Right atrium auricular region (tissue), 2 donors: ENCODE measurements at regions not wholly inside any gene's neighbourhood (a gene's known extent, or its start where the extent isn't known, plus 50 kb on each side); places are given as distances from the start of the nearest gene placed in this dataset.

Experiments used
- DNase-seq: peaks from one replicate; pipeline ENCODE4 v3.0.0-alpha.2; 2019; ENCODE audit warnings: low spot score
- H3K27ac ChIP-seq, 2 donors: fragments of 200-600 bp; sonication (generic); 1 replicate in 1 of 2; 2 replicates in 1 of 2; pipeline ENCODE4 v1.5.1; 2016 to 2019
- H3K27me3 ChIP-seq, 2 donors: fragments of 200-600 bp; sonication (generic); one replicate each; pipeline versions ENCODE4 v1.5.1 to v1.6.0; 2017 to 2019
- H3K36me3 ChIP-seq: fragments of 200-600 bp; sonication (generic); one replicate; pipeline ENCODE4 v1.5.1; 2016
- H3K4me1 ChIP-seq, 2 donors: fragments of 200-600 bp; sonication (generic); one replicate each; pipeline versions ENCODE4 v1.5.1 to v1.6.0; 2017 to 2019
- H3K4me3 ChIP-seq, 2 donors: fragments of 200-600 bp; sonication (generic); 1 replicate in 1 of 2; 2 replicates in 1 of 2; pipeline ENCODE4 v1.5.1; 2017 to 2019; ENCODE audit warnings: mild to moderate bottlenecking in 1 of 2, moderate library complexity in 1 of 2
- H3K9me3 ChIP-seq, 2 donors: fragments of 200-600 bp; sonication (generic); one replicate each; pipeline ENCODE4 v1.5.1; 2019
- TF ChIP-seq, protein P1 (sequence below), 2 donors: fragments of 200-600 bp; sonication (generic); IDR thresholded peaks; one replicate each; pipeline ENCODE4 v1.5.1; 2019; ENCODE audit warnings: antibody characterized with exemption in 2 of 2

DNA sequence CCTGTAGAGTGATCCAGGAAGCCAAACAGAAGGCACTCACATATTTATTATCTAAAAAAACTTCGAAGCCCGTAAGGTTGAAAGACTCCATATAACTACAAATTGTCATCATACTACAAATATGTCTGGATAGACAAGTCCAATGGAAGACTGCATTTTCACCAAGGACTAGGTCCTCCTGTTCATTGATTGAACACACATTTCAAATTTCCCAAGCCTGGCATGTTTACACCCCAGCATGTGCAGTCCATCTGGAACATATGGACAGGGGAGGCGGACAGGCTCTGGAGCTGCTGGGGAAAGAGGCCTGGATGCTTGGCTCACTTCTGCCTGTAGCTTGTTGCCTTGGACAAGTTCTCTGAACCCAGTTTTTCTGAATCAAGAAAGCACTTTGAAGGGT lies 378.7 kb downstream of the ENC1 start:
- no peak for DNase-seq
- Histone ChIP-seq H3K27ac (no peak overlapping the region), H3K36me3 (no peaks in the 10 kb centered on the region), H3K4me3 (no peak overlapping the region), H3K9me3 (no peaks in the 10 kb centered on the region), H3K27me3 (no peaks in the 10 kb centered on the region), H3K4me1 (peaks cover 0 to 4% of the 10 kb centered on the region in 2 donors)
- TF ChIP-seq, protein P1, sequence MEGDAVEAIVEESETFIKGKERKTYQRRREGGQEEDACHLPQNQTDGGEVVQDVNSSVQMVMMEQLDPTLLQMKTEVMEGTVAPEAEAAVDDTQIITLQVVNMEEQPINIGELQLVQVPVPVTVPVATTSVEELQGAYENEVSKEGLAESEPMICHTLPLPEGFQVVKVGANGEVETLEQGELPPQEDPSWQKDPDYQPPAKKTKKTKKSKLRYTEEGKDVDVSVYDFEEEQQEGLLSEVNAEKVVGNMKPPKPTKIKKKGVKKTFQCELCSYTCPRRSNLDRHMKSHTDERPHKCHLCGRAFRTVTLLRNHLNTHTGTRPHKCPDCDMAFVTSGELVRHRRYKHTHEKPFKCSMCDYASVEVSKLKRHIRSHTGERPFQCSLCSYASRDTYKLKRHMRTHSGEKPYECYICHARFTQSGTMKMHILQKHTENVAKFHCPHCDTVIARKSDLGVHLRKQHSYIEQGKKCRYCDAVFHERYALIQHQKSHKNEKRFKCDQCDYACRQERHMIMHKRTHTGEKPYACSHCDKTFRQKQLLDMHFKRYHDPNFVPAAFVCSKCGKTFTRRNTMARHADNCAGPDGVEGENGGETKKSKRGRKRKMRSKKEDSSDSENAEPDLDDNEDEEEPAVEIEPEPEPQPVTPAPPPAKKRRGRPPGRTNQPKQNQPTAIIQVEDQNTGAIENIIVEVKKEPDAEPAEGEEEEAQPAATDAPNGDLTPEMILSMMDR (IDR thresholded peaks at IDR 0.05): no peak

DNA sequence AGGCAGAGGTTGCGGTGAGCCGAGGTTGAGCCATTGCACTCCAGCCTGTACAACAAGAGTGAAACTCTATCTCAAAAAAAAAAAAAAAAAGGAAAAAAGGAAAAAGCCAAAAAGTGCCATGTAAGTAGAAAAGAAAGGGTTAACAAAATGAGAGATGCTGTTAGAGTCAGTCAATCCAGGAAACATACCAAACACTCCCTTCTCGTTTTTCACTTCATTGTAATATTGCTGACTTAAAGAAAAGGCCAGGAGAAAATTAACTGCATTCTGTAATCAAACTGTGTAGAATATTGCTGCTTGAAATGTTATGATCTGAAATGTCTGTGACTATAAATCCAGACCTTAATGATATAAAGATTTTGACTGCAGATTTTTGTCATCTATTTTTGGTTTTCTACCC lies 379.1 kb downstream of the ENC1 start:
- TF ChIP-seq, protein P1 (IDR thresholded peaks at IDR 0.05): no peak
- H3K27ac ChIP-seq: no peak overlapping the region
- H3K27me3 ChIP-seq: no peaks in the 10 kb centered on the region
- no peak for DNase-seq
- H3K9me3 ChIP-seq: no peaks in the 10 kb centered on the region
- peaks cover 0 to 6% of the 10 kb centered on the region in 2 donors for H3K4me1 ChIP-seq
- H3K4me3 ChIP-seq: no peak overlapping the region
- H3K36me3 ChIP-seq: no peaks in the 10 kb centered on the region

DNA sequence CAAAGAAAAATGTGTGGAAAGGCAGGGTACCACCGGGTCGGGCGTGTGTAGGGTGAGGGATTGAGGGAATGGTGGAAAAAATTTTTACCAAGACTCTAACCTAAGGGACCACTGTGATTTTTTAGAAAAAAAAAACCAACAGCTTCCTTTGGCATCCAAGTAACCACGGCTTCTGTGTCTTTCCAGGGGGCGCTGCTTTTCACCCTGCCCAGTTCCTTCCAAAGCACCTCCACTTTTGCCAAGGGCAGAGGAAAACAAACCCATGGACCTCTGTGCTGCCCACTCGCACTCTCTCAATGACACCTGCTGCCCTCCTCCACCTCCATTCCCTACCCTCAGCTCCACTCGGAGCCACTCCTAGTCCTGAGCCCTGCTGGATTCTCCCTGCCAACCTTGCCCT lies 381.0 kb downstream of the ENC1 start:
- TF ChIP-seq, protein P1 (IDR thresholded peaks at IDR 0.05): no peak
- no peak for DNase-seq
- H3K36me3 ChIP-seq: no peaks in the 10 kb centered on the region

DNA sequence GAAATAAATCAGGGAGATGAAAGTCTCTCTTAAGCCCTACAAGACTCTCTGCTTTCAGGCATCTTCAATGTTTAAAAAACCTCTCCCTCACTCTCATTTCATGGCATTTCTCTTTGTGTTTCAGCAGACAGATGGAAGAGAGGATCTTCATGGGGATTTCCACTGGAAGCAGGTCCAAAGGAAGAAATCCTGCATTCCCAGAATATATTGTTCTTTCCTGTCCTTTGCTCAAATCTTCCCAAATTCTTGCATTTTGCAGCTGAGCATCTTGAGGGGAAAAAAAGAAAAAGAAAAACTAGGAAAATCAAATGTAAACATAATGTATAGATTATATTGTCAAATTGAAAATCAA lies 382.2 kb downstream of the ENC1 start:
- Histone ChIP-seq H3K27ac (peak overlapping the region in 1 of 2 donors; percentile 70), H3K9me3 (no peaks in the 10 kb centered on the region), H3K4me1 (peaks cover 0 to 6% of the 10 kb centered on the region in 2 donors), H3K27me3 (no peaks in the 10 kb centered on the region), H3K36me3 (no peaks in the 10 kb centered on the region), H3K4me3 (no peak overlapping the region)
- no peak for DNase-seq
- TF ChIP-seq, protein P1 (IDR thresholded peaks at IDR 0.05): no peak

More for the DNA sequence above, 381.0 kb downstream of the ENC1 start:
- Histone ChIP-seq H3K27ac (no peak overlapping the region), H3K4me3 (no peak overlapping the region), H3K27me3 (no peaks in the 10 kb centered on the region), H3K4me1 (peaks cover 0 to 6% of the 10 kb centered on the region in 2 donors), H3K9me3 (no peaks in the 10 kb centered on the region)

DNA sequence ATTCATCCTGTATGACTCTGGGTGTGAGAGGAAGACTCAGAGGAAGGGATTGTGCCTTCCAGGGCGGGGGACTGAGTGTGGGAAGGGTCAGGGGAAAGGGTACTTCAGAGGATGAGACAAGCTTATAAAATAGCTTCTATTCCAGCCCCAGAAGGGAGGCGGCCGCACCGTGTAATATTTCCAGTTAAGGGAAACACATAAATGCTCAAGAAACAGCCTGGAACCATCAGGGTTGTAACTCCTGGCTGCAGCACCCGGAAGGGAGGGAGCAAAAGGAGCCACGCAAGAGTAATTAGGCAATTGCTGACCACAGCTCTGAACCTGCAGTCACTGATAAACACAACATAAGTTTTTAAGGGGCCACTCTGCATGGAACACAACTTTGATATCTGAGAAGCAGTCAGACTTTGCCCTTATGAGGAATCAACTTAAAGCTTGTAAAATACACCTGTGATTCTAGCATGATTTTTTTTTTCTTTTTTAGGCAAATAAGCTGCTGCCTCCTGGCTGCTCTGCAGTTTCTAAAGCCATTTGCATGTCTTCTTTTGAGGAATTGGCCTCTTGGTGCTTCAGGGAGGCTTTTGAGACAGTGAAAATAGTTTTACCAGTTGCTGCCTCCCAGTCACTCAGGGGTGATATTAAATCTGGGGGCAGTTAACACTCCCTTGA lies 382.7 kb downstream of the ENC1 start:
- Histone ChIP-seq H3K4me3 (no peak overlapping the region), H3K27ac (peak overlapping the region; percentile 26 to 70), H3K36me3 (no peaks in the 10 kb centered on the region), H3K4me1 (peaks cover 0 to 6% of the 10 kb centered on the region in 2 donors), H3K27me3 (no peaks in the 10 kb centered on the region), H3K9me3 (no peaks in the 10 kb centered on the region)
- TF ChIP-seq, protein P1 (IDR thresholded peaks at IDR 0.05): peak in 1 of 2 donors; percentile 23
- peak; percentile 88 for DNase-seq

DNA sequence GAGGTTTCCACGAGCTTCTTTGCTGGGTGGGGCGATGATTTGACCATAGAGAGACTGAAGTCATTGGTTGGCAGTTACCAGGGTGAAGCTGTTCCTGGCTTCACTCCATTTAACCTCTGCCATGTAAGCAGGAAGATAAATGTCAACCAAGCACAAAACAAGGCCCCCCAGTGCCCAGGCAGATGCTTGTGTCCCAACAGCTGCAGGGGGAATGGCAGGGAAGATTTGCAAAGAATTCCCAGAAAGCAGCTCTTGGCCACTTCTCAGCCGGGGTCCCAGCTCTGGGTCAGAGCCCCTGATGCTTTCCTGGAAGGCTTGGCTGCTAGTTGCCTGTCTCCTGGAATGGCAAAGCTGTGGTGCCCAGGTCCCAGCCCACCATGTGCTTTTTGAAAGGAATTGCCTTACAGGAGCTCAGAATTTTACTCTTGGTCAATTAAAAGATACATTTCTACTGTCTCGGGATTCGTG lies 383.4 kb downstream of the ENC1 start:
- Histone ChIP-seq H3K27ac (peak overlapping the region; percentile 26 to 70), H3K4me1 (peaks cover 0 to 6% of the 10 kb centered on the region in 2 donors), H3K27me3 (no peaks in the 10 kb centered on the region), H3K9me3 (no peaks in the 10 kb centered on the region), H3K4me3 (no peak overlapping the region), H3K36me3 (no peaks in the 10 kb centered on the region)
- TF ChIP-seq, protein P1 (IDR thresholded peaks at IDR 0.05): no peak
- no peak for DNase-seq
